ENCODE measurements at regions not wholly inside any gene's neighbourhood (a gene's known extent, or its start where the extent isn't known, plus 50 kb on each side); places are given as distances from the start of the nearest gene placed in this dataset.

DNA sequence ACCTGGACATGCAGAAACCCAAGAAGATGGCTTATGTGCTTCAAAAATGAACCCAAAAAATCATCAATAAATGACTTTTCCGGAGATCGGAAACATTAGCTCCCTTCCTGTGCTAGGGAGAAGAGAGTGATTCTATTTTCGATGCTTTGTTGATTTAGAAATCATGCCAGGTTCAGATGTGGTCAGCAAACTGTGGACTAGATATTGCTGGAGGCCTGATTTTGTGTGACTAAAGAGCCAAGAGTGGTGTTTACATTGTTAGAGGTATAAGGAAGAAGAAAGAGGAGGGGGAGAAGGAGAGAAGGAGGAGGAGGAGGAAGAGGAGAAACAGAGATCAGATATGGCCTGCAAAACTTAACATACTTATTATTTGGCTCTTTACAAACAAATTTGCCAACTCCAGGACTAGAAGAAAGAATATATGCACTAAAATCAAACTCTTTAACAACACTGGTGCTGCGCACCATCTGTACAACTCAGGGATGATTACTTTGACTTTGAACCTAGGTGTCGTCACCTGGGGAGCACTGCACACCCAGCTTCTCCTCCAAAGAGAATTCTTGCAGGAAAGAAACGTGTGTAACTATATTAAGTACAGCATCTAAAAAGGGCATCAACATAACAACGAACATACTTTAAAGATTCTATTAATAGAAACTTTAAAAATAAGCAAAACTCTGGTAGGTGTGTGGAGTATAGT is 664.9 kb upstream of the LCORL start:
- no peak for DNase-seq

DNA sequence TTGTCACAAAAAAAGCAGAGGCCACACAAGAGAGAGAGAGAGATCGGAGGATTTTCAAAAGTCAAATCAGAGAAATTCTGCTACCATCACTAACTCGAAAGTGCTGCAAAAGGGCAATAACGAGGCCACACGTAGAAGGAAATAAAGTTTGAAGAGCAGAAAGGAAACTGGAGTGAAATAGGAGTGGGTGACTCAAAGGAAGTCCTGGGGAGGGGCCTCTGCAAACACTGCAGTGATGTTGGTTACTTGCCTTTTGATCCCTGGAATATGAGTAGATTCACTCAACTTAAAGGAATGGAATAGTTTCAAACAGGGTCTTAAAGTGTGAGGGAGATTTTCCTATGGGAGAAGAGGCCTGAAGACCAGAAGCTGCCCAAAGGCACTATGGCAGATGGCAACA is 663.4 kb upstream of the LCORL start:
- DNase-seq: no peak

DNA sequence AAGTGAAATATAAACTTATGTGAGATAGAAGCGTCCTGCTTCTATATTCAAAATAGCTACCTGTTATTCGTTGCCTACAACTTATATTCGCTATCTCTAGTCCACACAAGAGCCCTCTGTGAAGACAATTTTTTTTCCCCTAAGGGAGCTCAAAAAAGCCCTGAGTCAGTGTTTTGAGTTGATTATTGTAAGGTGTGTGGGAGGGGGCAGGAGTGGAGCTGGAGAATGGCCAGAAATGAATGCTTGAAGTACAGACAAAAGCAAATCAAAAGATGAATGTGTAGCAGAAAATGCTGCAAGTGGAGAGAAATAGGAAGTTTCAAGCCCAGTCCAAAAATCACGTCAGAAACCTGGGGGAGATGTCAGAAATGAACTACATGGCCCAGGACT is 655.0 kb upstream of the LCORL start:
- DNase-seq: no peak

DNA sequence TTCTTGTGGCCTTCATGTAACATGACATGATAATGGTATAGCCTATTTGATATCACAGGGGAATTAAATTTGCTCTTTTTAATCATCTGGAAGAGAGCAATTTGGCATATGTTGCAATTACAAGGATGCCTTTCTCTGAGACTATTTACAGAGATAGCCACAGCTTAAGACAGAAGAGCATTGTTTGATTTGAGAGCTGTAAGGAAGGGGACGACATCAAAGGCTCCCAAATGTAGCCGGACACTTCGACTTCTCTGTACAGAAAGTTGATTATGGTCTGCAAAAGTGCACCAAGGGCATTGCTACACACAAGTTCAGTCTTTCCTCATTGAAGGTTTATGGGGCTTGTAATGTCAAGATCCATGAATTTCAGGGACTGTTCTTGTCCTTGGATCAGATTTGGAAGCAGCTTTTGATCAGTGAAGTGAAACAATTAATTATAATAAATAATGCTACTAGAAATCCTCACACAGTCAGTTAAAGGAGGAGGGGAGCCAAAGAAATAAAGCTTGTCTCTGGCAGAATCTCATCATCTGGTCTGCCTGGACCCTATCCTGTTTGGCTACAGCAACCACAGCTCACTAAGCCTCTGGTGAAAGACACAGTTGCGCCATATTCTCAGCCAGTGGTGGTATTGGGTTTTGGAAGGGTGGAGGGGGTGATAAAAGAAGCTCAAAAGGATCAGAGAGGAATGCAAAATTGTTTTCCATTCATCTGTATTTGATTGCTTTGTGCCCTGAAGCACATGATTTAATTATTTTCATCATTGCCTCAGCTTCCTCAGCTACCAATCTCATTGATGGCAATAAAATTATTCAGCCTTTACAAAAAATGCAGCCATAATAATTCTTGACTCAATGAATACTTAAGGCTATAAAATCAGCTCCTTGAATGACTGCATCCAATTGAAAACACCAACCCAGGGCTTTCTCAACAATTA is 654.3 kb upstream of the LCORL start:
- DNase-seq: no peak

DNA sequence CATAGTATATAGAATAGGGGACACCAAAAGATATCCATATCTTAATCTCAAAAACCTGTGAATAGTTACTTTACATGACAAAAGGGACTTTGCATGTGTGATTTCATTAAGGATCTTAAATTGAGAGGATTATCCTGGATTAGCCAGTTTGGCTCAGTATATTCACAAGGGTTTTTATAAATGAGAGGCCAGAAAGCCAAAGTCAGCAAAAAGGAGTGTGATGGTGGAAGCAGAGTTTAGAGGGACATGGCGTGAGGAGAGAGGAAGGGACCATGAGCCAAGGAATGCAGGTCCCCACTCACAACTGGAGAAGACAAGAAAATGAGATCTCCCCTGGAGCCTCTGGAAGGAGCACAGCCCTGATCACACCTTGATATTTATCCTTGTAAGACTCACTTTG is 648.5 kb upstream of the LCORL start:
- no peak for DNase-seq

DNA sequence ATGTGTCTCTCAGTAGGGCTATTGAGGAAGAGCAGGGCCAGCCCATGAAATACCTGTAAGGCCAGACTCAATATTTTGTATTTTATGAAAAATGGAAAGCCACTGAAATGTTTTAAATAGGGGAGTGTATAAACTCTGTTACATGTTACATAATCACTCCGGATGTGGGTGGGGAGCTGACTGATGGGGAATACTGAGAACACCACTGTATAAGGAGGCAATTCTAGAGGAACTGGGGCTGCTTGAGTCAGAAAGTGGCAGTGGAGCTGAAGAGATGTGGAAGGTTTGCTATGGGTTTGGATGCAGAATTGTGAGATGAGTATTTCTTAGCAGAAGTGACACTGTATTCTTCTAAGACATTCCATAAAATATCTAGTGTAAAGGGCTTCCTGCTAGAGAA is 647.8 kb upstream of the LCORL start:
- DNase-seq: no peak

DNA sequence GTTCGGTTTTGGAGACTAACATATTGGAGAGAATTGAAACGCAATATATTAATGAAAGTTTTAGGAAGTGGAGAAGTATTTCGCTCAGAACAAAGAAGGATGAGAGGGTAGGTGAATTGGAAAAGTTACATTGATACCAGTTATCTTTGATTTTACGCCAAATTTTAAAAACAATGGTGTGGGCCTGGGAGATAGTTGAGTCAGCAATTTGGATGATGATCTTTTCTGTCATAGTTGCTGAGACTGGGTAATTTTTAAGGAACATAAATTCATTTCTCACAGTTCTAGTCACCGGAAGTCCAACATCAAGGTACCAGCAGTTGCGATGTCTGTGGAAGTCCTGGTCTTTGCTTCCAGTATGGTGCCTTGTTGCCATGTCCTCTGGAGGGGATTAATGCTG is 644.8 kb upstream of the LCORL start:
- no peak for DNase-seq

DNA sequence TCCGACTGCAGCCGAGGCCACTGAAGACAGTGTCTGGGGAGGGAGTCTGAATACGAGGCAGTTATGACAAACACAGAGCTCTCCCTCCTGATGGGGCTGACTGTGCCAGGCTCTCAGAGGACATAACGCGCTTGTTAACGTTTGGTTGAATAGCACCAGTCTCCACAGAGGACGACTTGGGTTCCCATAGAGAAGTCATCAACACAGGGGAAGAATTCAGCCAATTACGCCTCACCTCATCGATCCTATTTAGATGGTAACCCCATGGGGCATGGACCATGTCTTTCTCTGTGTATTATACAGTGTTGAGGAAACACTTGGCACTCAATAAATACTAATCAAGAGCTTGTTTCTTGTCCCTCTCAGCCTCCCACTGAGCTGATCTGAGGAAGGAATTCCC is 642.6 kb upstream of the LCORL start:
- DNase-seq: no peak

DNA sequence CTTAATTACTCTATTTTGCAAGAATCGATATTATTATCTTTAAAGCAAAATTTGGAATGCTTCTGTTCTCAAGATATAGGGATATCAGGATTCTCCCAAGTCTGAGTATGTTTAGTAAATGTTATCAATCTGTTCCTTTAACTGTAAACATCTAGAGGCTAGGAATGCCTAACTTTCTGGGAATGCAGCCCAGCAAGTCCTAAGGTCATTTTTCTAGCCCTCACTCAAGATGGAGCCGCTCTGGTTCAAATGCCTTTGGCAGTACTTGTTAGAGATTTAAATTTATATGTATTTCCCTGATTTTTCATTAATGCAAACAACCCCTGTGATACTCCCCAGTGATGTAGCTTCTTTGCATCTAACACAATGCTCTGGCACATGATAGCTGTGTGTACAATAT is 623.8 kb upstream of the LCORL start:
- no peak for DNase-seq

DNA sequence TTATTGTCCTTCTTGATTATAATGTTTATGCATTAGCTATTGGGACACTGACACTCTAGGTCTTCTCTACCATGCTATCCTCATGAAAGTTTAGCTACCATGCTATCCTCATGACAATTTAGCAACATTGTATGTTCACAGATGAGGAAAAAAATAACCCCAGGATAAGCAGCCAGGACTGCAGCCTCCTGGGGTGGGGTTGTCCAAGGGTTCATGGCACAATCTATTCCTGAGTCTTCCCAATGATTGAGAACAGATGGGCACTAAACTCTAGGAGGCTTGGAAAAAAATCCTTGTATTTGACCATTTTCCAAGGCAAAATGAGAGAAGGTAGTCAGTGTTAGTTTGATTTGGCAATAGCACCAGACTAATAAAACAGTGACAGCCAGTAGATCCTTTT is 619.8 kb upstream of the LCORL start:
- DNase-seq: no peak

DNA sequence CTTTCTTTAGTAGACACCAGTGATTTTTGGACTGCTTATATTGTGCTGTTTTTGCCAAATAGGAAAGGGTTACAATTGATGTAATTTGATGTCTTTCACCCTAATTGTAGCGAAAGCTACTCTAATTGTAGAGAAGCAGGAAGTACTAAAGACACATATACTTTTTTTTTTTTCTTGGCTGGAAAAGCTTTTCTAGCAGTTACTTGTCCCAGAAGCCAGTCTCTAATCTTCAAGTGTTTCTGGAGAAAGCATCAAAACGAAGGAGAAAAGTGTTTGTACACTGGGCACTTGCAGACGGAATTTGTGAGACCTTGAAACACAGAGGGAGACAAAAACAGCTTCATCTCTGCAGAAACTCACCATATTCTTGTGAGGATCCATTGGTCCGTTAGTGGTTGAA is 616.5 kb upstream of the LCORL start:
- no peak for DNase-seq

DNA sequence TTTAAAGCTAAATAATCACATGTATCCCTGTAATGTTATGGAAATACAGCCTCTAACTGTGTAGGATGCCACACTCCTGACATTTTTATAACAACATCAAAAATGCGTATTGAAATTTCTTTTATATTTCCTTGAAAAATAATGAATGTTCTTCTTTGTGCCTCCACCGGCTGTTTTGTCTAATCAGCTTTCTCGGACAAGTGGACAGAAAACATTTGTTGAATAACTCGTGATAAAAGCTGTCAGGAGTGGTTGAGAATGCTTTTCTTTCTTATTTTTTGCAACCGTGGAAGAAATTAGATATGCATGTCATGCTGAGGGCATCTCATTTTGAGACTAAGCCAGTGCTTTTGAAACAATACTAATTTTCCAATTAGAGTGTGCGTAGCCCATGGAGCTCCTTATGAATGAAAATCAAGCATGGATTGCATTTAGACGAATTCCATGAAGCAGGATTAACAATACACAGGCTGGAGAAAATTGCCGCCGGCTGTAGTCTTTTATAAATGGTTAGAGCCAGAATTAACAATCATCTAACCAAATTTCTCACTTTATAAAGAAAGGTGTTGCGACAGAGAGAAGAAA is 614.5 kb upstream of the LCORL start:
- DNase-seq: no peak

DNA sequence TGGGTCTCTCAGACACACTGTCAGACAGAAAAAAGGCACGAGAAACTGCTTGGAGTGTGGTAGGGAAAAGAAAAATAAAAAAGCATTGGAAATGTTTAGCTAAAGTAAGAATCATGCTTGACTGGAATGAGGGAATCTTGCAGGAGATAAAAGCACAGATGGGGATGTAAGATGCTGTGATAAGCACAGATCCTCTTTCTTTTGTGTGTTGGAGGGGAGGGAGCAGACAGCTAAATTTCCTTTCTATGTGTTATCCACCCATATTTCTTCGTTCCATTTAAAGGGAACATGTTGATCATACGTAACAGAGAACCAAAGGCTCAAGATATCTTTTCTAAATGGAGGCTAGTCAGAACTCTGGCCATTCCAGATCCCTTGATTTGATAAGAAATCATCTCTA is 614.0 kb upstream of the LCORL start:
- no peak for DNase-seq

DNA sequence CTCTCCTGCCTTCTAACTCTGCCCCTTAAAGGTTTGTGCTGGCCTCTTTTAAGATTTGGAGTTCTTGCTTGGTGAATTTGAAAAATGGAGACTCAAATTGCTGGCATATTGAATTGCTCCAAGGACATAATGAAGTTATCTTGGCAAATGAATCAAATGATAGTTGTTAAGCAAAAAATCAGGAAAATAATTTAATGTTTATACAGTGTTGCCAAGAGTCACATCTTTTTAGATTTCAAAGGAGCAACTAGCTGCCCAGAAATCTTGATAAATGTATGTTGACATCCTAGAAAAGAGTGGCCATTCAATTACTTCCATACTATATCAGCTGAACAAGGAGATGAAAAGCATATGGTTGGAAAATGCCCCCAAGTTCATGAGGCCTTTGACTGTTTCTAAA is 610.0 kb upstream of the LCORL start:
- no peak for DNase-seq

DNA sequence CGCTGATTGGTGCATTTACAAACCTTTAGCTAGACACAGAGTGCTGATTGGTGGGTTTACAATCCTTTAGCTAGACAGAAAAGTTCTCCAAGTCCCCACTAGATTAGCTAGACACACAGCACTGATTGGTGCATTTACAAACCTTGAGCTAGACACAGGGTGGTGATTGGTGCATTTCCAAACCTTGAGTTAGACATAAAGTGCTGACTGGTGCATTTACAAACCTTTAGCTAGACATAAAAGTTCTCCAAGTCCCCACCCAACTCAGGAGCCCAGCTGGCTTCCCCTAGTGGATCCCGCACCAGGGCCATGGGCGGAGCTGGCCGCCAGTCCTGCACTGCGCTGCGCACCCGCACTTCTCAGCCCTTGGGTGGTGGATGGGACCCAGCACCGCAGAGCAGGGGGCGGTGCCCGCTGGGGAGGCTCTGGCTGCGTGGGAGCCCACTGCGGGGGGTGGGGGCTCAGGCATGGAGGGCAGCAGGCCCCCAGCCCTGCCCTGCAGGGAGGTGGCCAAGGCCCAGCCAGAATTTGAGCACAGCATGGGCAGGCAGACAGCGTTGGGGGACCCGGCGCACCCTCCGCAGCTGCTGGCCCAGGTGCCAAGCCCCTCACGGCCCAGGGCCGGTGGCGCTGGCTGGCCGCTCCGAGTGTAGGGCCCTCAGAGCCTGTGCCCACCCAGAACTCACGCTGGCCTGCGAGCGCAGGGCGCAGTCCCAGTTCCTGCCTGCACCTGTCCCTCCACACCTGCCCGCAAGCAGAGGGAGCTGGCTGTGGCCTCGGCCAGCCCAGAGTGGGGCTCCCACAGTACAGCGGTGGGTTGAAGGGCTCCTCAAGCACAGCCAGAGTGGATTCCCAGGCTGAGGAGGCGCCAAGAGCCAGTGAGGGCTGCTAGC is 608.9 kb upstream of the LCORL start:
- no peak for DNase-seq

DNA sequence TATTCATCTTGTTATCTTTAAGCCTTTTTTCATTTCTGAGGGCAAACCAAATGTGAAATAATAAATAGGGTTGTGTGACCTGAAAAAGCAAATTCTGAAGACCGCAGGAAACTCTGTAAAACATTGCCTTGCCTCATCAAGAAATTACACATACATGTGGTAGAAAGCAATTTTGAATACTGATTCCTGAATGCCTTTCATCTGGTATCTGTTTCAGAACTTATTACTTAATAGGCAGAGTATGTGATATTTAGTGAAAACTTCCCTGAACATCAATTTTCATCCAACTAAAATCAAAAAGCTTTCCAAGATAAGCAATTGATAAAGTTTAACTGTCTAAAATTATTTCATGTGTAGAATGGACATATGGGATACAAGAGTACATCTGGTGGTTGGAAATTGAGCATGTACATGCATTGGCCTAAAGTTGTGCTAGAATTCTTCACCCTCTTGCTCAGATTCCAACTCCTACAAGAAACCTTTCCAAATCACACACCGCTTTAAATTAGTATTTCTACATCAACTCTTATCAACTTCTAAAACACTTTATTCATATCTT is 606.0 kb upstream of the LCORL start:
- DNase-seq: no peak

DNA sequence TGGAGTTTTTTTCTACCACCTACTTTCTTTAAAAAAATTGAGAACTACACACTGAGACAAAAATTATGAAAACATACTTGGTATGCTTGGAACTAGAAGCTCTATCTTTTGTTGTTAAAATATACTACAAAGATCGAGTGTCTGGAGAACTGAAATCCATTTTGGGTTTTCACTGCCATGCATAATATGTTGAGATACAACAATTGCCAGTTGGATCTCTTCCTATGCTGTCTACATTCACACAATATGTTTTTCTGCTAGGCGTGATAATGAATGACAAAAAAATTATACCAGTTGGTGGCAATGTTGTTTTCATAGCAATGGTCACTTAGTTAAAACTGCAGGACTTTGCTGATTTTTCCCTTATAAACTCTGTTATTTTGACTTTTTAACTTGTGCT is 605.4 kb upstream of the LCORL start:
- DNase-seq: no peak

DNA sequence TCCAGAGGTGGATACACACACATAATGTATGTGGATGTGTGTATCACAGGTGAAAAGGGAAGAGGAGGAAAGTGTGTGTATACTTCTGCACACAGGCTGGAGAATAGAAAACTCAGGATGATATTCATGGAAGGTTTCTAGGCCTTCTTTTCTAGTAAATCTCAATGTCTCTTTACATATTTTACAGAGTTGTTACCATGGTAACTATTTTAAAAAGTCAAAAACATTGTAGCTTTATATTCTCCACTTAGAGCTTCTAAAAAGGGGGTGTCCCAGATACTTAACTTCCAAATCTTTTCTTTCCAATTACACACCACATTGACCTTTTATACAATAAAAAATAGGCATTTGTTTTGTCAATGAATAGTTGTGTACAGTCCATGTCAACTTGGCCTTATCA is 604.8 kb upstream of the LCORL start:
- DNase-seq: no peak

DNA sequence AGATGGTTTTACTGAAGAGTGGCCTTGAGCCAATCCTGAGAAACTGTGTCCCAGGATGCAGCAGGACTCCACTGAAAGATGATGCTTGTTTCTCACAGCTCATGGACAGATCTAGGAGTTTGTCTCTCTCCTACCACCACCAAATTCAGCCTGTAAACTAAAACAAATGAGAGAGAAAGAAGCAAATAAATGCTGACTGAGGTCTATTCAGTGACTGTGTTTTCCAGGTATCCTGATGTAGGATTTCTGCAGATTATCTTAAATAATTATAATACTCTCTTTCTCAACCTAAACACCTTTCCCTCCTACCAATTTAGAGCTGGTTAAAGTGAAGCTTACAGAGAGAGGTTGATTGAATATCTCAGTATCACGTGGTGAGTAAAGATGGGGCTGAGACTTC is 599.6 kb upstream of the LCORL start:
- DNase-seq: no peak

DNA sequence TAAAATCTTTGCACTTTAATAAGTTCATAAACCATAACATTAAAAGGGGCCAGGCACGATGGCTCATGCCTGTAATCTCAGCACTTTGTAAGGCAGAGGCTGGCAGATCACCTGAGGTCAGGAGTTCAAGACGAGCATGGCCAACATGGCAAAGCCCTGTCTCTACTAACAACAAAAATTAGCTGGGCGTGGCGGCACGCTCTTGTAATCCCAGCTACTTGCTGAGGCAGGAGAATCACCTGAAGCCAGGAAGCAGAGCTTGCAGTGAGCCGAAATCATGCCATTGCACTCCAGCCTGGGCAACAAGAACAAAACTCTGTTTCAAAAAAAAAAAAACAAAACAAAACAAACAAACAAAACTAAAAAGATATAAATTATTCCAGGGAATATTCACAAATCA is 595.2 kb upstream of the LCORL start:
- DNase-seq: no peak

DNA sequence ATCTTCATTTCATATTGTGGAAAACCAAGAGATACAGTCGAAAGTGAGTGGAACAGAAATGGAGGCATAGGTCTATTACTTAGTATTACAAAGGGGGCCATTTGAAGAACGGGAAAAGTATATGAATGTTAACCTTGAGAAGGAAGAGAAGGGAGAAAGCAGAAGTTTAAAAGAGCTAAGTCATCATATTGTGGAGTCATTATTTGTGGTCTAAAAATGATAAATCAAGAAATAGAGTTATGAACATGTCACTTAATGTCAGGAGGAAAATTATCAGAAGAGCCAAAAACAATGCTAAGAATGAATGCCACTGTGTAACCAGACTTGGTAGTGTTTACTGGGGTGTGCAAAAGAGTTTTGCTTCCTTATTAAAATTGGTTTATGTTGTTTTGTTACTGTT is 589.5 kb upstream of the LCORL start:
- DNase-seq: no peak

DNA sequence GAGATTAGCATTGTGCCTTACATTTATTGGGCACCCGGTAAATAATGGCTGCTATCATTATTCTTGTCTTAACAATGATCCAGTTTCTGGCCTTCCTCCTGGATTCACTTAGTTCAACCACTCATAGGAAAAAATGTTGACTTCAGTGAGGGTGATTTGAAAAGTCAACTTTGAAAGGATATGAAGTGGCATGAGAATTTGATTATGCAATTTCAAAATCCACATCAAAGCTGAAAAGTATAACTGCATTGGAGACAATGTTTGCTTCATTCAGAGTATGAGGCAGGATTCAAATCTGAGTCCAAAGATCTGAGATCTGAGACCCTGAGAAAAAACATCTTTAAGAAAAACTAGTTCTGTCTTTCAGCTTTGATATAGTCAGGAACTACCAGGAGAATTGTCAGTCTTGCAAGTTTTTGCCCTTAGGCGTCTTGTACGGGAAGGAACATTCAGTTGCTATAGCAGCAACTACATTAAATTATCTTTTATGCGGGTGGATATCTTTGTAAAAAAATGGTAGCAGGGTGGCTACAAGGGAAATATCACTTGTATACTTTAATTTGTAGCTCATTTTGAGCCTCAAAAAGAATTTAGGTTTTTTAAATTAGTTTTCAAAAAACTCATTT is 587.5 kb upstream of the LCORL start:
- DNase-seq: no peak

Data from HCEC 1CT (cell line).